ENCODE measurements at regions not wholly inside any gene's neighbourhood (a gene's known extent, or its start where the extent isn't known, plus 50 kb on each side); places are given as distances from the start of the nearest gene placed in this dataset.

- no peaks in the 10 kb centered on the region for H3K36me3 ChIP-seq (ENCODE audit: control insufficient read depth, insufficient read depth, low read length)
- WGBS (ENCODE audit: insufficient coverage) = no CpG with 5 or more reads among the region's 3 CpGs
- H3K4me3 ChIP-seq (ENCODE audit: low read depth, low read length) = no peak overlapping the region
- H3K9me3 ChIP-seq (ENCODE audit: control insufficient read depth, insufficient read depth, low read length) = peaks cover 4% of the 10 kb centered on the region
- H3K27ac ChIP-seq (ENCODE audit: low read depth, low read length) = no peak overlapping the region
- H3K27me3 ChIP-seq (ENCODE audit: control insufficient read depth, insufficient read depth, low read length) = no peaks in the 10 kb centered on the region
- no peaks in the 10 kb centered on the region for H3K4me1 ChIP-seq (ENCODE audit: control insufficient read depth, insufficient read depth, low read length)
- peak in 1 of 6 donors; percentile 66 for DNase-seq (ENCODE audit: low read depth in 4 of 6, low spot score in 6 of 6)
Observed at GRCh38 chr2:199014226-199014625, 443.5 kb downstream of the SATB2 start.

- peaks cover 4% of the 10 kb centered on the region for H3K9me3 ChIP-seq (ENCODE audit: control insufficient read depth, insufficient read depth, low read length)
- H3K4me3 ChIP-seq (ENCODE audit: low read depth, low read length) = no peak overlapping the region
- WGBS (ENCODE audit: insufficient coverage) = 64% methylated on average over 4 of the region's 4 CpGs
- no peak overlapping the region for H3K27ac ChIP-seq (ENCODE audit: low read depth, low read length)
- no peak for DNase-seq (ENCODE audit: low read depth in 4 of 6, low spot score in 6 of 6)
- H3K27me3 ChIP-seq (ENCODE audit: control insufficient read depth, insufficient read depth, low read length) = no peaks in the 10 kb centered on the region
- no peaks in the 10 kb centered on the region for H3K4me1 ChIP-seq (ENCODE audit: control insufficient read depth, insufficient read depth, low read length)
- no peaks in the 10 kb centered on the region for H3K36me3 ChIP-seq (ENCODE audit: control insufficient read depth, insufficient read depth, low read length)
Observed at GRCh38 chr2:199011908-199012307, 445.8 kb downstream of the SATB2 start.

GRCh38 chr2:198994678-198995077 is 463.1 kb downstream of the SATB2 start:
- H3K36me3 ChIP-seq (ENCODE audit: control insufficient read depth, insufficient read depth, low read length) = no peaks in the 10 kb centered on the region
- no peak overlapping the region for H3K27ac ChIP-seq (ENCODE audit: low read depth, low read length)
- H3K4me1 ChIP-seq (ENCODE audit: control insufficient read depth, insufficient read depth, low read length) = no peaks in the 10 kb centered on the region
- no peak for DNase-seq (ENCODE audit: low read depth in 4 of 6, low spot score in 6 of 6)
- WGBS (ENCODE audit: insufficient coverage) = no CpG with 5 or more reads among the region's 1 CpG
- H3K9me3 ChIP-seq (ENCODE audit: control insufficient read depth, insufficient read depth, low read length) = peaks cover 2% of the 10 kb centered on the region
- no peak overlapping the region for H3K4me3 ChIP-seq (ENCODE audit: low read depth, low read length)
- H3K27me3 ChIP-seq (ENCODE audit: control insufficient read depth, insufficient read depth, low read length) = no peaks in the 10 kb centered on the region

DNA sequence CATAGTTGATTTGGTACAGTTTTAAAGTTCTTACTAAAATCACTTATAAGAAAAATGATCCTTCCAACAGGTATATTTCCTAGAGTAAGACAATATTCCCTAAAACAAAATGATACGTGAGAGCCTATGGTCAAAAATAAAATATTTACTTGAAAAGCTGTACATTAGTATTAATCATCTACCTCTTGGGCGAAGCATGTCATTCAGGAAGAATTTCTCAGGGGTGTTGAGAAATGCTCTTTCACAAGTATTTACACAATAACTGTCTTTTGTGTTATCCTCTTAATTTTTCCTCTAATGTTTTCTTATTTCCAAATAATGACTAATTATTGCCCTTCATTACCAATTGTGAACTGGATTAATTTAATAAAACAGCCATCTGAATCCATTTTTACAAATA is 466.3 kb downstream of the SATB2 start:
- H3K27ac ChIP-seq (ENCODE audit: low read depth, low read length) = no peak overlapping the region
- peaks cover 2% of the 10 kb centered on the region for H3K9me3 ChIP-seq (ENCODE audit: control insufficient read depth, insufficient read depth, low read length)
- H3K4me3 ChIP-seq (ENCODE audit: low read depth, low read length) = no peak overlapping the region
- DNase-seq (ENCODE audit: low read depth in 4 of 6, low spot score in 6 of 6) = no peak
- H3K36me3 ChIP-seq (ENCODE audit: control insufficient read depth, insufficient read depth, low read length) = no peaks in the 10 kb centered on the region
- WGBS (ENCODE audit: insufficient coverage) = no CpG with 5 or more reads among the region's 2 CpGs
- no peaks in the 10 kb centered on the region for H3K27me3 ChIP-seq (ENCODE audit: control insufficient read depth, insufficient read depth, low read length)
- H3K4me1 ChIP-seq (ENCODE audit: control insufficient read depth, insufficient read depth, low read length) = no peaks in the 10 kb centered on the region

DNA sequence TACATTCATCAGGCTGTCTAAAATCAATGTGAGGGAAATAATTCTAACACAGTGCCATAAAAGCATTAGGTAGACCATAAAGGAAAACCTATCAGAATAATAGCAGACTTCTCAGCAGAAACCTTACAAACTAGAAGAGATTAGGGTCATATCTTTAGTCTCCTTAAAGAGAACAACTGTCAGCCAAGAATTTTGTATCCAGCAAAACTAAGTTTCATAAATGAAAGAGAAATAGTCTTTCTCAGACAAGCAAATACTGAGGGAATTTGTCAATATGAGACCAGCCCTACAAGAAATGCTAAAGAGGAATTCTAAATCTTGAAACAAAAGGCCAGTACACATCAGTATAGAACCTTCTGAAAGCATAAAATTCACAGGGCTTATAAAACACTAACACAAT is 482.0 kb downstream of the SATB2 start:
- Histone ChIP-seq H3K4me3 (ENCODE audit: low read depth, low read length) (no peak overlapping the region), H3K27ac (ENCODE audit: low read depth, low read length) (no peak overlapping the region), H3K9me3 (ENCODE audit: control insufficient read depth, insufficient read depth, low read length) (peaks cover 4% of the 10 kb centered on the region), H3K27me3 (ENCODE audit: control insufficient read depth, insufficient read depth, low read length) (no peaks in the 10 kb centered on the region), H3K4me1 (ENCODE audit: control insufficient read depth, insufficient read depth, low read length) (no peaks in the 10 kb centered on the region), H3K36me3 (ENCODE audit: control insufficient read depth, insufficient read depth, low read length) (no peaks in the 10 kb centered on the region)
- no peak for DNase-seq (ENCODE audit: low read depth in 4 of 6, low spot score in 6 of 6)

DNA sequence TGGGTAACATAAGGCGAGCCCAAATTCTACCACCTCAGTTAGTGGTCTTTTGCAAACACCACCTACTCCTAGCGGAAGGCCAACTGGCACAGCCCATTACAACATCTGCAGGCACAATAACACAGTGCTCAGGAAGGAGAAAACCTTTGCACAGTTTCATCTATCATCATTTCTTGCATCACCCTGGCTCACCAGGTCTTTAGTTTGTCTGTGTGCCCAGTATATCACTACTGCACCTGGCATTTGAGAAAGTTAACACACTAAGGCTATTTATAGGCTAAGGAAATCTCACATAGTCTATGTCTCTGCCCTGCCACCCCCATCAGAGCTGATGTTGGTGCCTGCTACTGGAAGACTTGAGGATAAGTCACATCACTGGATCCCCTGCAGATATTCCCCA is 484.0 kb downstream of the SATB2 start:
- WGBS (ENCODE audit: insufficient coverage) = 88% methylated on average over 2 of the region's 2 CpGs
- peaks cover 4% of the 10 kb centered on the region for H3K9me3 ChIP-seq (ENCODE audit: control insufficient read depth, insufficient read depth, low read length)
- no peaks in the 10 kb centered on the region for H3K27me3 ChIP-seq (ENCODE audit: control insufficient read depth, insufficient read depth, low read length)
- H3K27ac ChIP-seq (ENCODE audit: low read depth, low read length) = no peak overlapping the region
- no peak overlapping the region for H3K4me3 ChIP-seq (ENCODE audit: low read depth, low read length)
- DNase-seq (ENCODE audit: low read depth in 4 of 6, low spot score in 6 of 6) = no peak
- H3K4me1 ChIP-seq (ENCODE audit: control insufficient read depth, insufficient read depth, low read length) = no peaks in the 10 kb centered on the region
- H3K36me3 ChIP-seq (ENCODE audit: control insufficient read depth, insufficient read depth, low read length) = no peaks in the 10 kb centered on the region

GRCh38 chr2:198973181-198973580 is 484.6 kb downstream of the SATB2 start:
- H3K9me3 ChIP-seq (ENCODE audit: control insufficient read depth, insufficient read depth, low read length) = peaks cover 4% of the 10 kb centered on the region
- H3K27me3 ChIP-seq (ENCODE audit: control insufficient read depth, insufficient read depth, low read length) = no peaks in the 10 kb centered on the region
- H3K36me3 ChIP-seq (ENCODE audit: control insufficient read depth, insufficient read depth, low read length) = no peaks in the 10 kb centered on the region
- WGBS (ENCODE audit: insufficient coverage) = 67% methylated on average over 2 of the region's 3 CpGs
- DNase-seq (ENCODE audit: low read depth in 4 of 6, low spot score in 6 of 6) = no peak
- H3K27ac ChIP-seq (ENCODE audit: low read depth, low read length) = no peak overlapping the region
- no peaks in the 10 kb centered on the region for H3K4me1 ChIP-seq (ENCODE audit: control insufficient read depth, insufficient read depth, low read length)
- no peak overlapping the region for H3K4me3 ChIP-seq (ENCODE audit: low read depth, low read length)

DNA sequence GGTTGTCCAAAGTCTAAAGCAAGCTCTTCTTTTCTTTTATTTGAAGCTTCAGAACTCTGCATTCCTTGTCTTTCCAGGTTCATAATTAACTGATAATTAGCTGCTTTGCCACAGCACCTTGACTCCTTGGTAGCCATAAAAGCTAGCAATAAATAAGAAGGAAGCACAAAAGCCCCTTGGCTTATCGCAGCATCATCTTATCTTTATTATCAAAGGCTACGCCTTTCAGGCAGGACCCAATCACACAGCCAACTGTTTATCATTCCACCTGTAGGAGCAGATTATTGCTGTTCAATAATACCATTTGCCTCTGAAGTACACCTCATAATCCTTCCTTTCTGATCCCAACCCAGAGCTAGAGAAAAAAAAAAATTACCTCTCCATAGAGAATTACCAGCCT is 489.2 kb downstream of the SATB2 start:
- no peaks in the 10 kb centered on the region for H3K36me3 ChIP-seq (ENCODE audit: control insufficient read depth, insufficient read depth, low read length)
- no peak overlapping the region for H3K27ac ChIP-seq (ENCODE audit: low read depth, low read length)
- H3K9me3 ChIP-seq (ENCODE audit: control insufficient read depth, insufficient read depth, low read length) = no peaks in the 10 kb centered on the region
- no peak for DNase-seq (ENCODE audit: low read depth in 4 of 6, low spot score in 6 of 6)
- no peak overlapping the region for H3K4me3 ChIP-seq (ENCODE audit: low read depth, low read length)
- H3K27me3 ChIP-seq (ENCODE audit: control insufficient read depth, insufficient read depth, low read length) = no peaks in the 10 kb centered on the region
- no peaks in the 10 kb centered on the region for H3K4me1 ChIP-seq (ENCODE audit: control insufficient read depth, insufficient read depth, low read length)
- WGBS (ENCODE audit: insufficient coverage) = 100% methylated on average over 2 of the region's 2 CpGs

- H3K4me1 ChIP-seq (ENCODE audit: control insufficient read depth, insufficient read depth, low read length) = no peaks in the 10 kb centered on the region
Observed at GRCh38 chr2:198966269-198966668, 491.5 kb downstream of the SATB2 start.

GRCh38 chr2:198961547-198961946 is 496.2 kb downstream of the SATB2 start:
- DNase-seq (ENCODE audit: low read depth in 4 of 6, low spot score in 6 of 6) = no peak
- no peaks in the 10 kb centered on the region for H3K27me3 ChIP-seq (ENCODE audit: control insufficient read depth, insufficient read depth, low read length)

More at GRCh38 chr2:198966269-198966668, 491.5 kb downstream of the SATB2 start:
- Histone ChIP-seq H3K27me3 (ENCODE audit: control insufficient read depth, insufficient read depth, low read length) (no peaks in the 10 kb centered on the region), H3K36me3 (ENCODE audit: control insufficient read depth, insufficient read depth, low read length) (no peaks in the 10 kb centered on the region), H3K4me3 (ENCODE audit: low read depth, low read length) (no peak overlapping the region), H3K27ac (ENCODE audit: low read depth, low read length) (no peak overlapping the region), H3K9me3 (ENCODE audit: control insufficient read depth, insufficient read depth, low read length) (no peaks in the 10 kb centered on the region)
- no peak for DNase-seq (ENCODE audit: low read depth in 4 of 6, low spot score in 6 of 6)

More at GRCh38 chr2:198961547-198961946, 496.2 kb downstream of the SATB2 start:
- Histone ChIP-seq H3K4me1 (ENCODE audit: control insufficient read depth, insufficient read depth, low read length) (no peaks in the 10 kb centered on the region), H3K36me3 (ENCODE audit: control insufficient read depth, insufficient read depth, low read length) (no peaks in the 10 kb centered on the region), H3K9me3 (ENCODE audit: control insufficient read depth, insufficient read depth, low read length) (no peaks in the 10 kb centered on the region), H3K4me3 (ENCODE audit: low read depth, low read length) (no peak overlapping the region), H3K27ac (ENCODE audit: low read depth, low read length) (no peak overlapping the region)

All from spinal cord (tissue), 9 donors.